PC-9 (cell line): ENCODE measurements at regions not wholly inside any gene's neighbourhood (a gene's known extent, or its start where the extent isn't known, plus 50 kb on each side); places are given as distances from the start of the nearest gene placed in this dataset.

Experiments
- BruUV-seq: library from RNA; stranded (reverse); fragments of 400-500 nt; replicated peaks from 2 replicates; lab custom pipeline; 2021; lab: Mats Ljungman, UMichigan
- CTCF ChIA-PET: fragments of 300-600 bp; sonication (Branson Sonifier 250); formaldehyde crosslinking; loops from one replicate; lab custom pipeline; 2022; ENCODE audit warnings: antibody characterized with exemption; lab: Charles Lee
- POLR2A ChIA-PET: fragments of 300-600 bp; sonication (Branson Sonifier 250); formaldehyde crosslinking; loops from one replicate; lab custom pipeline; 2022; ENCODE audit warnings: antibody characterized with exemption; ENCODE audit not compliant: unreplicated experiment; lab: Charles Lee
- DNase-seq, 2 experiments: peaks; one replicate each; pipeline versions ENCODE4 v3.0.0 to v3.0.0-alpha.2; 2015 to 2022; ENCODE audit warnings: mixed read lengths in 1 of 2
- H2AFZ ChIP-seq: fragments of 200-600 bp; sonication (generic); 2 replicates; pipeline ENCODE4 v1.8.1; 2017; ENCODE audit warnings: antibody characterized with exemption
- H3F3A ChIP-seq: fragments of 200-600 bp; sonication (generic); 2 replicates; pipeline ENCODE4 v1.8.1; 2017; ENCODE audit warnings: antibody characterized with exemption, mild to moderate bottlenecking, low read depth; ENCODE audit not compliant: insufficient read depth
- H3K27ac ChIP-seq: fragments of 200-600 bp; sonication (generic); 2 replicates; pipeline ENCODE4 v1.6.1; 2016; ENCODE audit warnings: mixed run types
- H3K27me3 ChIP-seq: fragments of 200-600 bp; sonication (generic); 2 replicates; pipeline ENCODE4 v1.6.1; 2016; ENCODE audit warnings: low read depth, mixed run types; ENCODE audit not compliant: insufficient read depth
- H3K36me3 ChIP-seq: fragments of 200-600 bp; sonication (generic); 2 replicates; pipeline ENCODE4 v1.6.1; 2016; ENCODE audit warnings: low read depth, mixed run types
- H3K4me1 ChIP-seq: fragments of 200-600 bp; sonication (generic); replicated peaks from 2 replicates; pipeline ENCODE4 v1.6.1; 2016; ENCODE audit warnings: mixed run types; ENCODE audit not compliant: insufficient read depth
- H3K4me2 ChIP-seq: fragments of 200-600 bp; sonication (generic); 2 replicates; pipeline ENCODE4 v1.6.1; 2017; ENCODE audit warnings: mixed run types
- H3K4me3 ChIP-seq: fragments of 200-600 bp; sonication (generic); 2 replicates; pipeline ENCODE4 v1.6.1; 2016; ENCODE audit warnings: mixed run types
- H3K79me2 ChIP-seq: fragments of 200-600 bp; sonication (generic); 2 replicates; pipeline ENCODE4 v1.6.1; 2017; ENCODE audit warnings: low read depth, mixed run types
- H3K9me2 ChIP-seq: fragments of 200-600 bp; sonication (generic); 2 replicates; pipeline ENCODE4 v1.8.1; 2017; ENCODE audit warnings: mild to moderate bottlenecking; ENCODE audit not compliant: insufficient read depth
- H3K9me3 ChIP-seq: fragments of 200-600 bp; sonication (generic); 2 replicates; pipeline ENCODE4 v1.8.1; 2016; ENCODE audit warnings: low read depth; ENCODE audit not compliant: insufficient read depth
- H4K20me1 ChIP-seq: fragments of 200-600 bp; sonication (generic); 2 replicates; pipeline ENCODE4 v1.8.1; 2017; ENCODE audit not compliant: insufficient read depth
- EZH2 ChIP-seq: fragments of 200-600 bp; sonication (generic); IDR thresholded peaks from 2 replicates; pipeline ENCODE4 v1.8.0; 2017; ENCODE audit warnings: antibody characterized with exemption, low read depth
- intact Hi-C: fragments of 100-400 bp; cut with micrococcal nuclease; formaldehyde crosslinking; loops from one replicate; pipeline ENCODE4 v1.10.0; 2022; ENCODE audit not compliant: unreplicated experiment
- TF ChIP-seq, protein P1 (sequence below): fragments of 200-600 bp; sonication (generic); conservative IDR thresholded peaks from 2 replicates; pipeline ENCODE4 v1.6.1; 2017; ENCODE audit warnings: mixed run types, antibody characterized with exemption, mild to moderate bottlenecking, moderate library complexity

DNA sequence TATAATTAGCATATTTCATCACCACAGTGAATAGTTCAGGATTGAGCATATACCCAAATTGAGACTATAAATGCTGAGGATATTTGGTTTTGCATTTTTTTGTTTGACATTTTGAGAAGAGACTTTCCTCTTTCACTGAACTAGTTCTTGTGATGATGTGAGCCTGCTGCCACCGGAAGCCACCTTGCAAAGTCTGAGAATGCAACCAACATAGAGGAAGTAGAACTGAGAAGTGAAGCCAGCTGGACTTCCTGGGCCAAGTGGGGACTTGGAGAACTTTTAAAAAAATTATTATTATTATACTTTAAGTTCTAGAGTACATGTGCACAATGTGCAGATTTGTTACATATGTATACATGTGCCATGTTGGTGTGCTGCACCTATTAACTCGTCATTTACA is 102.3 kb downstream of the RPE65 start:
- H3F3A ChIP-seq, result no peaks in the 10 kb centered on the region
- DNase-seq, result no peak
- no peaks in the 10 kb centered on the region for H3K9me2 ChIP-seq
- no peaks in the 10 kb centered on the region for H3K4me1 ChIP-seq
- no TSS peak for BruUV-seq
- no peaks in the 10 kb centered on the region for H3K79me2 ChIP-seq
- no peaks in the 10 kb centered on the region for H4K20me1 ChIP-seq
- H3K4me3 ChIP-seq, result no peak overlapping the region
- H2AFZ ChIP-seq, result no peak overlapping the region
- CTCF ChIA-PET, result interaction anchor here (0.5 to 0.7 kb wide), 2 partner anchors 228 to 865 kb away, joined by 3 to 4 read pairs; no protein-coding TSS in a partner anchor
- no peaks in the 10 kb centered on the region for H3K36me3 ChIP-seq
- H3K27ac ChIP-seq, result no peak overlapping the region
- H3K9me3 ChIP-seq, result no peaks in the 10 kb centered on the region
- H3K27me3 ChIP-seq, result no peaks in the 10 kb centered on the region
- no peak for TF ChIP-seq EZH2
- TF ChIP-seq, protein P1, sequence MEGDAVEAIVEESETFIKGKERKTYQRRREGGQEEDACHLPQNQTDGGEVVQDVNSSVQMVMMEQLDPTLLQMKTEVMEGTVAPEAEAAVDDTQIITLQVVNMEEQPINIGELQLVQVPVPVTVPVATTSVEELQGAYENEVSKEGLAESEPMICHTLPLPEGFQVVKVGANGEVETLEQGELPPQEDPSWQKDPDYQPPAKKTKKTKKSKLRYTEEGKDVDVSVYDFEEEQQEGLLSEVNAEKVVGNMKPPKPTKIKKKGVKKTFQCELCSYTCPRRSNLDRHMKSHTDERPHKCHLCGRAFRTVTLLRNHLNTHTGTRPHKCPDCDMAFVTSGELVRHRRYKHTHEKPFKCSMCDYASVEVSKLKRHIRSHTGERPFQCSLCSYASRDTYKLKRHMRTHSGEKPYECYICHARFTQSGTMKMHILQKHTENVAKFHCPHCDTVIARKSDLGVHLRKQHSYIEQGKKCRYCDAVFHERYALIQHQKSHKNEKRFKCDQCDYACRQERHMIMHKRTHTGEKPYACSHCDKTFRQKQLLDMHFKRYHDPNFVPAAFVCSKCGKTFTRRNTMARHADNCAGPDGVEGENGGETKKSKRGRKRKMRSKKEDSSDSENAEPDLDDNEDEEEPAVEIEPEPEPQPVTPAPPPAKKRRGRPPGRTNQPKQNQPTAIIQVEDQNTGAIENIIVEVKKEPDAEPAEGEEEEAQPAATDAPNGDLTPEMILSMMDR, result no peak
- no peak overlapping the region for H3K4me2 ChIP-seq
- intact Hi-C loops, result loop anchor here (10.0 kb wide), 3 partner anchors 113 to 1387 kb away; partner anchors contain the start of gene WLS
- POLR2A ChIA-PET, result no interaction called here

DNA sequence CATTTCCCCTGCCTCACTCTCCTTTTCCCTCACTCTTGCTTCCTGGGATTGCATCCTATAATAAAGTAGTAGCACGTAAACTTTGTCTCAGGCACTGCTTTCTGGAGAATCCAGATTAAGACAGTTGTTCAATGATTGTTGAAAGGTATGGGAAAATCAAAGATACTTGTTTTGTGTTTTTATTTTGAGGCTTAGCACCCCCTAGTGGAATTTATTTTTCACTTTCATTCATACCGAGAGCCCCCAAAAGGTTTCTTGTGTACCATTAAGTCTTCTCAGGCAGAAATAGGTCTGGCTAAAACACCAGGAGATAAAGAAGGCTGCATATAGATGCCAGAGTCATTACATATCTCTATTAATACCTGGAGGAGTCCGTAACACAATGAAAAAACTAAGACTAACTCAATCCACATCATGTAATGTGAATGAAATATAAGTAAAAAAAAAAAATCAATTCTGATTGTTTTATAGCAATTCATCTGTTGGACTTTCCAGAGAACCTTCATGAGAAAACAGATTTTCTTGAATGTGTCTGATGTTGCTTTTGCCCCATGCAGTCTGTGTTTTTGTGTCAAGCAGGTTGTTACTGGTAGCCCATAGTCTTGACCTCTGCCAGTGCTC is 103.5 kb downstream of the RPE65 start:
- no peak overlapping the region for H3K4me2 ChIP-seq
- DNase-seq, result no peak
- H3K4me1 ChIP-seq, result no peaks in the 10 kb centered on the region
- ChIA-PET CTCF (interaction anchor here (0.6 to 1.2 kb wide), 4 partner anchors 10 to 226 kb away, joined by 3 to 4 read pairs (median 4); no protein-coding TSS in a partner anchor), POLR2A (no interaction called here)
- H3K4me3 ChIP-seq, result no peak overlapping the region
- no peak overlapping the region for H3K27ac ChIP-seq
- TF ChIP-seq EZH2, result no peak
- TF ChIP-seq, protein P1, result peak; percentile 78
- no peak overlapping the region for H2AFZ ChIP-seq
- no peaks in the 10 kb centered on the region for H4K20me1 ChIP-seq
- H3K9me3 ChIP-seq, result no peaks in the 10 kb centered on the region
- H3K36me3 ChIP-seq, result no peaks in the 10 kb centered on the region
- H3K79me2 ChIP-seq, result no peaks in the 10 kb centered on the region
- intact Hi-C loops, result loop anchor here (1.0 to 10.0 kb wide), 4 partner anchors 111 to 1389 kb away; partner anchors contain the start of gene WLS
- no peaks in the 10 kb centered on the region for H3K27me3 ChIP-seq
- no peaks in the 10 kb centered on the region for H3F3A ChIP-seq
- BruUV-seq, result no TSS peak
- no peaks in the 10 kb centered on the region for H3K9me2 ChIP-seq

DNA sequence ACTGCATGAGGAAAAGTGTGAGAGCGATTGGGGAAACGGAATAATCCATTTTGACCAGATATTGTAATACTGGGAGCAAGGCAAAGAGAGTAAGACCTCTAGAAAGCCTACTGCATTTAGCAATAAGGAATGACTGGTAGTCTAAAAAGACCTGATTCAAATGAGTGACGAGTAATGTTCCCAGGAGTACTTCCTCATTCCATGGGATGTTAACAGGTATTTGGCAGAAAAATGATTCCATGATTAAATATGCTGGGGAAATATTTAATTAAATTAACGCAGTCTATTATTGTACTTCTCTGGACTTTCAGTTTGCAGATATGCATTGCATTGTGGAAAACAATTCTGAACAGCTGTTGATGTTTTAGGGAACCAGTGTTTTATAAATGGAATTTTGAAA is 105.5 kb downstream of the RPE65 start:
- Histone ChIP-seq H3K4me3 (no peak overlapping the region), H2AFZ (no peak overlapping the region), H3K36me3 (no peaks in the 10 kb centered on the region), H3K9me2 (no peaks in the 10 kb centered on the region), H3K4me2 (no peak overlapping the region), H3K27me3 (no peaks in the 10 kb centered on the region), H3K27ac (no peak overlapping the region), H3K79me2 (no peaks in the 10 kb centered on the region), H3F3A (no peaks in the 10 kb centered on the region), H4K20me1 (no peaks in the 10 kb centered on the region; the same call in 1 of the 2 replicates), H3K9me3 (no peaks in the 10 kb centered on the region), H3K4me1 (peaks cover 5% of the 10 kb centered on the region; the same call in 1 of the 2 replicates)
- ChIA-PET POLR2A (no interaction called here), CTCF (interaction anchor here (2.3 kb wide), 1 partner anchor 224 kb away, joined by 11 read pairs; no protein-coding TSS in a partner anchor)
- DNase-seq, result peak in 1 of 2 experiments; percentile 63
- BruUV-seq, result no TSS peak
- TF ChIP-seq EZH2, result no peak
- TF ChIP-seq, protein P1, result no peak
- intact Hi-C loops, result loop anchor here (5.0 to 10.0 kb wide), 4 partner anchors 98 to 1391 kb away; partner anchors contain the start of gene WLS
